NCI-H146 treated with DMSO at 0.1 percent for 48 hours (cell line): ENCODE measurements at regions not wholly inside any gene's neighbourhood (a gene's known extent, or its start where the extent isn't known, plus 50 kb on each side); places are given as distances from the start of the nearest gene placed in this dataset.

ENCODE experiments used
- DNase-seq: peaks from one replicate; lab custom pipeline; 2025; ENCODE audit not compliant: unreplicated experiment; lab: John Stamatoyannopoulos, UW

GRCh38 chr4:152236519-152237056 lies 299.3 kb downstream of the FBXW7 start:
- no peak for DNase-seq

GRCh38 chr4:152235718-152236117 lies 300.2 kb downstream of the FBXW7 start:
- no peak for DNase-seq

- DNase-seq = no peak
Observed at GRCh38 chr4:152234571-152234970, 301.3 kb downstream of the FBXW7 start.

GRCh38 chr4:152232271-152232670 lies 303.6 kb downstream of the FBXW7 start:
- DNase-seq = no peak

GRCh38 chr4:152229782-152230289 lies 306.1 kb downstream of the FBXW7 start:
- no peak for DNase-seq

- no peak for DNase-seq
Observed at GRCh38 chr4:152225680-152226079, 310.2 kb downstream of the FBXW7 start.

- no peak for DNase-seq
Observed at GRCh38 chr4:152224721-152225420, 311.0 kb downstream of the FBXW7 start.

GRCh38 chr4:152224223-152224622 lies 311.7 kb downstream of the FBXW7 start:
- DNase-seq = no peak

GRCh38 chr4:152223600-152223999 lies 312.3 kb downstream of the FBXW7 start:
- DNase-seq = no peak

- no peak for DNase-seq
Observed at GRCh38 chr4:152221816-152222516, 313.9 kb downstream of the FBXW7 start.

- DNase-seq = no peak
Observed at GRCh38 chr4:152220201-152220666, 315.7 kb downstream of the FBXW7 start.

- no peak for DNase-seq
Observed at GRCh38 chr4:152218576-152218975, 317.3 kb downstream of the FBXW7 start.

GRCh38 chr4:152217896-152218295 lies 318.0 kb downstream of the FBXW7 start:
- DNase-seq = no peak

- peak; percentile 60 for DNase-seq
Observed at GRCh38 chr4:152211936-152212653, 323.8 kb downstream of the FBXW7 start.

- no peak for DNase-seq
Observed at GRCh38 chr4:152209772-152210493, 326.0 kb downstream of the FBXW7 start.

- no peak for DNase-seq
Observed at GRCh38 chr4:152207378-152207720, 328.5 kb downstream of the FBXW7 start.

GRCh38 chr4:152206646-152207377 lies 329.1 kb downstream of the FBXW7 start:
- no peak for DNase-seq

- DNase-seq = no peak
Observed at GRCh38 chr4:152206185-152206584, 329.7 kb downstream of the FBXW7 start.

GRCh38 chr4:152202415-152202814 lies 333.5 kb downstream of the FBXW7 start:
- no peak for DNase-seq
